HepG2 (cell line): ENCODE measurements at regions not wholly inside any gene's neighbourhood (a gene's known extent, or its start where the extent isn't known, plus 50 kb on each side); places are given as distances from the start of the nearest gene placed in this dataset.
A peak's percentile ranks its signal among the peaks of the same experiment; 100 is the strongest.

Source experiments
- ATAC-seq: fragments of 200-7000 bp; cut with Tn5 transposase; 3 replicates; pipeline ENCODE4 v1.9.1; 2020; ENCODE audit warnings: mild to moderate bottlenecking, moderate library complexity
- BruUV-seq: library from RNA; stranded (reverse); fragments of 400-500 nt; replicated peaks from 2 replicates; lab custom pipeline; 2021; lab: Mats Ljungman, UMichigan
- CTCF ChIA-PET: fragments of 300-600 bp; formaldehyde crosslinking; extraction: SDS; loops from one replicate; lab custom pipeline; 2021; ENCODE audit warnings: low total read pairs, inconsistent platforms, low intra/inter-chr PET ratio; lab: Yijun Ruan, JAX
- POLR2A ChIA-PET: fragments of 350-600 bp; sonication (Branson Sonifier 250); formaldehyde crosslinking; loops from one replicate; lab custom pipeline; 2020; ENCODE audit warnings: antibody characterized with exemption, inconsistent platforms; lab: Yijun Ruan, JAX
- DNase-seq: peaks from one replicate; pipeline ENCODE4 v3.0.0-alpha.2; 2015; ENCODE audit warnings: low spot score
- FAIRE-seq: peaks from 3 replicates; lab custom pipeline; 2011; peaks lifted over from hg19 to GRCh38; lab: Jason Lieb, UNC
- H2AFZ ChIP-seq: one replicate; pipeline ENCODE4 v1.6.1; 2011; ENCODE audit warnings: low read length, inconsistent platforms
- H3K27ac ChIP-seq: fragments of 300-600 bp; 3 replicates; pipeline ENCODE4 v1.8.0; 2011; ENCODE audit warnings: mixed run types, mild to moderate bottlenecking, mixed read lengths, low read length, inconsistent platforms; ENCODE audit not compliant: insufficient read depth; ENCODE audit errors: extremely low read length
- H3K27me3 ChIP-seq, 2 experiments: fragments of 200-600 bp in 1 of 2; 2 replicates in 1 of 2; 3 replicates in 1 of 2; pipeline versions ENCODE4 v1.6.0 to v1.8.0; 2011; ENCODE audit warnings: low read length in 2 of 2, mild to moderate bottlenecking in 2 of 2, moderate library complexity in 2 of 2, inconsistent platforms in 1 of 2; ENCODE audit not compliant: insufficient read depth in 2 of 2, control insufficient read depth in 1 of 2
- H3K36me3 ChIP-seq, 2 experiments: fragments of 200-600 bp in 1 of 2; replicated peaks in 1 of 2; 2 replicates in 1 of 2; 3 replicates in 1 of 2; pipeline versions ENCODE4 v1.5.1 to v1.8.0; 2011; ENCODE audit warnings: low read length in 2 of 2, inconsistent platforms in 1 of 2; ENCODE audit not compliant: insufficient read depth in 2 of 2, control insufficient read depth in 1 of 2
- H3K4me1 ChIP-seq: 2 replicates; pipeline ENCODE4 v1.5.1; 2012; ENCODE audit warnings: low read length, inconsistent platforms; ENCODE audit not compliant: insufficient read depth
- H3K4me2 ChIP-seq: 2 replicates; pipeline ENCODE4 v1.6.0; 2011; ENCODE audit warnings: low read depth, low read length, inconsistent platforms
- H3K4me3 ChIP-seq, 3 experiments: fragments of 200-600 bp in 1 of 3; sonication (generic), shearing (Covaris generic) in 1 of 3; replicated peaks in 1 of 3; 2 replicates each; pipeline ENCODE4 v1.5.1; 2011 to 2016; ENCODE audit warnings: low read length in 3 of 3, inconsistent platforms in 2 of 3, low read depth in 2 of 3, mild to moderate bottlenecking in 2 of 3, control low read depth in 1 of 3, mixed read lengths in 1 of 3; ENCODE audit not compliant: insufficient read depth in 1 of 3
- H3K79me2 ChIP-seq: one replicate; pipeline ENCODE4 v1.6.1; 2011; ENCODE audit warnings: low read length, inconsistent platforms; ENCODE audit not compliant: insufficient read depth
- H3K9ac ChIP-seq: 2 replicates; pipeline ENCODE4 v1.6.0; 2011; ENCODE audit warnings: mild to moderate bottlenecking, low read depth, low read length, inconsistent platforms; ENCODE audit not compliant: insufficient read depth
- H3K9me3 ChIP-seq: 2 replicates; pipeline ENCODE4 v1.5.1; 2012; ENCODE audit warnings: mild to moderate bottlenecking, low read length
- H4K20me1 ChIP-seq: 2 replicates; pipeline ENCODE4 v1.6.0; 2011; ENCODE audit warnings: inconsistent platforms, mild to moderate bottlenecking, low read length, moderate library complexity; ENCODE audit not compliant: insufficient read depth
- SIN3B ChIP-seq: fragments of 150-350 bp; IDR thresholded peaks from 2 replicates; pipeline ENCODE4 v1.6.1; 2014; ENCODE audit warnings: low read length
- WGBS: methylation state at CpG from one replicate; pipeline ENCODE4 v1.1.6; 2017; ENCODE audit warnings: low lambda C conversion rate; 5-methylcytosine and 5-hydroxymethylcytosine counted together
- in situ Hi-C: cut with HindIII; loops from 2 replicates; pipeline ENCODE4 v1.10.0; 2017; ENCODE audit warnings: low pct_unique_long_range_greater_than_20kb; ENCODE audit not compliant: extremely low pct_ligation_motif_present
- intact Hi-C: fragments of 100-400 bp; cut with micrococcal nuclease; formaldehyde crosslinking; loops from one replicate; pipeline ENCODE4 v1.10.0; 2022; ENCODE audit not compliant: unreplicated experiment
- TF ChIP-seq, protein P1 (sequence below), 2 experiments: fragments of 450-650 bp in 1 of 2; sonication (generic) in 1 of 2; formaldehyde crosslinking in 1 of 2; IDR thresholded peaks; 2 replicates each; pipeline versions ENCODE4 v1.6.1 to v1.8.0; 2016 to 2022; ENCODE audit warnings: antibody characterized with exemption in 1 of 2, mild to moderate bottlenecking in 1 of 2, missing genetic modification reagents in 1 of 2

DNA sequence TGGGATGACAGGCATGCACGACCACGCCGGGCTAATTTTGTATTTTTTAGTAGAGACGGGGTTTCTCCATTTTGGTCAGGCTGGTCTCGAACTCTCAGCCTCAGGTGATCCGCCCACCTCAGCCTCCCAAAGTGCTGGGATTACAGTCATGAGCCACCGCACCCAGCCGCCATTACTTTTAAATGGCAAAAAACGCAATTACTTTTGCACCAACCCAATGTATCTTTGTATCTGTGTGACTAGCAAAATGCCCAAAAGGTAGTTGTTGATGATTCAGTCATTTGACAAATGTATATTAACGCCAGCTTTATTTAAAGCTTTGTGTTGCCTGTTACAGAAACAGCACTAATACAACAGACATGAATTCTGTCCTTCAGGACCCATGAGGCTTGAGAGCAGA, 216.9 kb upstream of the FMN2 start:
- H3K36me3 ChIP-seq, result no peaks in the 10 kb centered on the region
- DNase-seq (no peak), FAIRE-seq (no peak), ATAC-seq (no peak)
- no peaks in the 10 kb centered on the region for H4K20me1 ChIP-seq
- WGBS, result 4% methylated on average over 10 of the region's 10 CpGs
- intact Hi-C loops, result no loop called here
- H3K79me2 ChIP-seq, result no peaks in the 10 kb centered on the region
- no peak overlapping the region for H3K4me3 ChIP-seq
- no peaks in the 10 kb centered on the region for H3K27me3 ChIP-seq
- H3K4me2 ChIP-seq, result no peak overlapping the region
- no peak overlapping the region for H3K27ac ChIP-seq
- no TSS peak for BruUV-seq
- no peak overlapping the region for H3K9ac ChIP-seq
- in situ Hi-C loops, result loop anchor here (25.0 kb wide), 1 partner anchor 463 kb away; no protein-coding TSS in a partner anchor
- H2AFZ ChIP-seq, result no peak overlapping the region
- POLR2A ChIA-PET, result no interaction called here
- no peaks in the 10 kb centered on the region for H3K4me1 ChIP-seq
- CTCF ChIA-PET, result no interaction called here
- no peak for TF ChIP-seq SIN3B
- TF ChIP-seq, protein P1, sequence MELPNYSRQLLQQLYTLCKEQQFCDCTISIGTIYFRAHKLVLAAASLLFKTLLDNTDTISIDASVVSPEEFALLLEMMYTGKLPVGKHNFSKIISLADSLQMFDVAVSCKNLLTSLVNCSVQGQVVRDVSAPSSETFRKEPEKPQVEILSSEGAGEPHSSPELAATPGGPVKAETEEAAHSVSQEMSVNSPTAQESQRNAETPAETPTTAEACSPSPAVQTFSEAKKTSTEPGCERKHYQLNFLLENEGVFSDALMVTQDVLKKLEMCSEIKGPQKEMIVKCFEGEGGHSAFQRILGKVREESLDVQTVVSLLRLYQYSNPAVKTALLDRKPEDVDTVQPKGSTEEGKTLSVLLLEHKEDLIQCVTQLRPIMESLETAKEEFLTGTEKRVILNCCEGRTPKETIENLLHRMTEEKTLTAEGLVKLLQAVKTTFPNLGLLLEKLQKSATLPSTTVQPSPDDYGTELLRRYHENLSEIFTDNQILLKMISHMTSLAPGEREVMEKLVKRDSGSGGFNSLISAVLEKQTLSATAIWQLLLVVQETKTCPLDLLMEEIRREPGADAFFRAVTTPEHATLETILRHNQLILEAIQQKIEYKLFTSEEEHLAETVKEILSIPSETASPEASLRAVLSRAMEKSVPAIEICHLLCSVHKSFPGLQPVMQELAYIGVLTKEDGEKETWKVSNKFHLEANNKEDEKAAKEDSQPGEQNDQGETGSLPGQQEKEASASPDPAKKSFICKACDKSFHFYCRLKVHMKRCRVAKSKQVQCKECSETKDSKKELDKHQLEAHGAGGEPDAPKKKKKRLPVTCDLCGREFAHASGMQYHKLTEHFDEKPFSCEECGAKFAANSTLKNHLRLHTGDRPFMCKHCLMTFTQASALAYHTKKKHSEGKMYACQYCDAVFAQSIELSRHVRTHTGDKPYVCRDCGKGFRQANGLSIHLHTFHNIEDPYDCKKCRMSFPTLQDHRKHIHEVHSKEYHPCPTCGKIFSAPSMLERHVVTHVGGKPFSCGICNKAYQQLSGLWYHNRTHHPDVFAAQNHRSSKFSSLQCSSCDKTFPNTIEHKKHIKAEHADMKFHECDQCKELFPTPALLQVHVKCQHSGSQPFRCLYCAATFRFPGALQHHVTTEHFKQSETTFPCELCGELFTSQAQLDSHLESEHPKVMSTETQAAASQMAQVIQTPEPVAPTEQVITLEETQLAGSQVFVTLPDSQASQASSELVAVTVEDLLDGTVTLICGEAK (IDR thresholded peaks at IDR 0.05), result peak; percentile 53; the same call in 1 of the 2 replicates
- TF ChIP-seq, protein P1 (CRISPR knock-in tag; IDR thresholded peaks at IDR 0.05), result no peak
- no peaks in the 10 kb centered on the region for H3K9me3 ChIP-seq
